NCI-H1092 treated with DMSO at 0.1 percent for 48 hours (cell line): ENCODE measurements at regions not wholly inside any gene's neighbourhood (a gene's known extent, or its start where the extent isn't known, plus 50 kb on each side); places are given as distances from the start of the nearest gene placed in this dataset.

ENCODE experiments used
- DNase-seq: peaks from one replicate; lab custom pipeline; 2025; lab: John Stamatoyannopoulos, UW

GRCh38 chr9:91066856-91067255 is 265.2 kb downstream of the SYK start:
- no peak for DNase-seq

GRCh38 chr9:91067306-91067860 is 265.8 kb downstream of the SYK start:
- no peak for DNase-seq

GRCh38 chr9:91071184-91071990 is 269.8 kb downstream of the SYK start:
- no peak for DNase-seq

GRCh38 chr9:91073049-91073810 is 271.6 kb downstream of the SYK start:
- DNase-seq, result peak; percentile 17

DNA sequence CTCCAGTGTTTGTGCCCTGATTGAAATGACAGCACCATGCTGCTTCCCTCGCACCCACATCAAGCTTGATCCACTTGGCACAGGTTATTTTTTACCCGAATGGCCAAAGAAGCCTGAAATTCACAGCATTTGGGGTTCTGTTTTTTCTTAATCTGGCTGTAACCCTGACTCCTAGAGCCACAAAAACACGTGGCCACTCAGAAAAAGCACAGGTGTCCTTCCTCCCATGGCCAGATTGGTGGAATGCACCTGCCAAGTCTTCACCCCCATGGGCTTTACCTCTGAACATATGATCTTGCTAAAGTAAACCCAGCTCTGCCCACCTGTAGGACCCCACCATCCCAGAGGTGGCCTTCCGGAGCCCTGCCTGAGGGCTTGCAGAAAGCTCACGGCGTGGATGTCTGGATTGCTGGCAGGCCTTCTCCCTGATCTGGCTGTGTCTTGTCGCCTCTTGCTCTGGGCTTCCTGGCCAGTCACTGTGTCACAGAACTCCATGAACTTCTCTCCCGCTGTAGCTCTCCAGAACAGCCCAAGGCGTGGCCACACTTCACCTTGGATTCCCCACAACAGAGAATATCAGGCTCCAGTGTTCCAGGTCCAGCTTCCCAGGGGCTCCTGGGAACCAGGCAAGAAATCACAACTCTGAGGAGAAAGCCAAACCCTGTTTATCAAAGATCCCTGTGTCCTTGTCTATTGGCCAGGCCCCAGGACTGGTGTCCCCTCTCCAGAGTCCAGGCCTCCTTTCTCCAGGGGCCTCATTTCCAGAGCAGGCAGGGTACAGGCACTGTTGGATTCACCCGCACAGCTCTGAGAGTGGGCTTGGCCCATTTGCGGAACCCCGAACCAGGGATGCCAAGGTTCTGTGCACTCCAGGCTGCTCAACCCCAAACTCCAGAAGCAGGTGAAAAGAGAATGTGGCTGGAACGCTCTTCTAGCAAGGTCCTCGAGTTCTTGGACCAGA is 272.5 kb downstream of the SYK start:
- DNase-seq, result no peak

GRCh38 chr9:91074866-91075265 is 273.2 kb downstream of the SYK start:
- no peak for DNase-seq

DNA sequence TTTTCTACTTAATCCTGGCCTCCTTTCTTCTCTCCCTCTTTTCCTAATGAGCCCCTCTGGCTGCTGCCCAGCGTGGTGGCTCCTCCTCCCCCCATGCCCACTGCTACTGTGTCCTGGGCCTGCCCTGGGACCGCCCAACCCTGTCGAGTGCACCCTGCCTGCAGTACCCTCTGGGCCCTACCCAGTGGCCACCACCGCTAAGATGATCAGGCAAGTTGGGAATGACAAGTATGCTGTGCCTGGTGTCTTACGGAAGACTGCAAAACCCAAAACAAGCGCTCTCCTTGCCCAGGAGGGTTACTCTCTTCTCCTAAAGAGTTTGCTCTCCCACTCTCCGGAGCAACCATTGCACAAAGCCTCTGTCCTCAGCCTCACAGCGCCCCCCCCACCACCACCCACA is 273.7 kb downstream of the SYK start:
- no peak for DNase-seq

- no peak for DNase-seq
Measured at GRCh38 chr9:91077624-91078368, 276.2 kb downstream of the SYK start.

- DNase-seq, result no peak
Measured at GRCh38 chr9:91078369-91078695, 276.7 kb downstream of the SYK start.

DNA sequence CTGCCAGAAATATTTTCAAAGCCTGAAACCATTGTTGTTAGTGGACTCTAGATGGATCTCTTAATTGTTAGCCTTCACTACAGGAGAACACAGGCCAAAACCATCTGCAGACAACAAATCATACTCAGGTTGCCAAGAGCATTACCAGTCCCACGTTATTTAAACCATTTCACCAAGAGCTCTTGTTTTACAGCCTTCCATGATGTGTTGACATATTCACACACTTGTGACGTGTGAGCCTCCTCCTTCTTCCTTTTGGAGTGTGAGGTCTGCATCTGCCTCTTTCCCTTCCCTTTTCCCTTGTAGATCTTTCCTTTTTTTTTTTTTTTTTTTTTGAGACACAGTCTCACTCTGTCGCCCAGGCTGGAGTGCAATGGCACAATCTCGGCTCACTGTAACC is 279.0 kb downstream of the AUH start:
- no peak for DNase-seq

DNA sequence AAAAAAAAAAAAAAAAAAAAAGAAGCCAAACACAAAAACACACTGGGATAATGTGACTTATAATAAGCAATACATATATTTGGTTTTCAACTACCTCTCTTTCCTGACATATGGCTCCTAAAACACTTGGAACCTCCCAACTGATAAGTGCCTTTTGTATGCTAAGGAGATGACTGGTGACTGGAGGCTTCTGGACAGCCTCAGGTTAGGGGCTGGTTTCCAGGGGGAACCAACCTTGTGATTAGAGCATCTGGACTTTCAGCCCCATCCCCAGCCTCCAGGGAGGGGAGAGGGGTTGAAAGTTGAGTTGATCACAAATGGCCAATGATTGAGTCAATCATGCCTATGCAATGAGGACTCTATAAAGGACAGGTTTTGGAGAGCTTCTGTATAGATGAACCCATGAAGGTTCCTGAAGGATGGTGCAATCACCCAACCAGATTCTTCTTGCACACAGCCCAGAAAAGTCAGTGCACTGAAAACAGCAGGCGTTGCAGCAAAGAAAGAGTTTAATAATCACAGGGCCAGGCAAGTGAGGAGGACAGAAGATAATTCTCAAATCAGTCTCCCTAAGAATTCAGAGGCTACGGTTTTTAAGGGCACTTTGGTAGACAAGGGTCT is 276.7 kb downstream of the AUH start:
- no peak for DNase-seq

- DNase-seq, result no peak
Measured at GRCh38 chr9:91085517-91086291, 276.0 kb downstream of the AUH start.

- no peak for DNase-seq
Measured at GRCh38 chr9:91086657-91087461, 274.9 kb downstream of the AUH start.

- no peak for DNase-seq
Measured at GRCh38 chr9:91087462-91087759, 274.3 kb downstream of the AUH start.

DNA sequence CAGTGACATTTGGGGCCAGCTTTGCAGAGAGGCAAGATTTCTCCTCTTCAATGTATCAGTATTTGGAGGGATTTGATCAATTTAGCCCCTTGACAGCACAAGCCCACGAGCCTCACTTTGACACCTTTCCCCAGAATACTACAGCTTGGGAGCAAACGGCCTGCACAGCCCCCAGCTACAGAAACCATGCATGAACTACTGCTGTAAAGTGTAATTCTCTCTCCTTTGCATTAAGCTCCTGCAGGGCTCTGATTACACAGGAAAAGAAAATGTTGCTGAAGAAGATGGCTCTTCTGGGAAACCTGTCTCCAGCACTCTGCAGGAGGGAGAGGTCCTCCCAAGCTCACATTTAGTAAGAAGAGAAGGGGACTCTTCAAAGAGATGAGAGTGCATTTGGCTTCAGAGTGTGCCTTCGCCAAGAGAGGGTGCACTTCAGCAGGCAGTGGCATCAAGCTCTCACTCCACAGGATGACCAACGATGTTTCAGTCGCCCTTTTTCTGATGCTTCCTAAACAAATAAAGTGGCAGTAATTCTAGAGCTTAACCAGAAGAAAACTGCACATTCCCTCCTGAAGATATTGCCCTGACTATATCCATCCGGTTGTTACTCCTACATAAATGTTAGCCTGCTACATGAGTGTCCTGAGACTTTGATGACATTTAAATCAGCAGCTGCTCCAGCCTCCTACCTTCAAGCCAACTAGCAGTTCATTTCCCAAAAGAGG is 272.2 kb downstream of the AUH start:
- DNase-seq, result peak; percentile 42

- no peak for DNase-seq
Measured at GRCh38 chr9:91090130-91090410, 271.6 kb downstream of the AUH start.

DNA sequence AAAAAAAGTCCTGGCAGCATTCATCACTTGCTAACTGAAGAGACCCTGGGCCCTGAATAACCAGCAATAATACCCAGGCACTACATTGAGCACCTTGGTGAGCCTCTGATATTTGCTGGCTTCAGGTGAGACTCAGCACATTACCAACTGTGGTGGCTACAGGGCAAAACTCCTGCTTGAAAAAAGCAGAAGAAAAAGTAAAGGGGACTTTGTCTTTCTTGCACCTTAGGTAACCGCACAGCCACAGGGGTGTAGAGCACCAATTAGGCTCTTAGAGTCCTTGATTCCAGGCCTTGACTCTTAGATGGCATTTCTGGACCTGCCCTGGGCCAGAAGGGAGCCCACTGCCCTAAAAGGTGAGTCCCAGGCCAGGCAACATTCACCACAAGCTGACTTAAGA is 269.5 kb downstream of the AUH start:
- DNase-seq, result no peak

DNA sequence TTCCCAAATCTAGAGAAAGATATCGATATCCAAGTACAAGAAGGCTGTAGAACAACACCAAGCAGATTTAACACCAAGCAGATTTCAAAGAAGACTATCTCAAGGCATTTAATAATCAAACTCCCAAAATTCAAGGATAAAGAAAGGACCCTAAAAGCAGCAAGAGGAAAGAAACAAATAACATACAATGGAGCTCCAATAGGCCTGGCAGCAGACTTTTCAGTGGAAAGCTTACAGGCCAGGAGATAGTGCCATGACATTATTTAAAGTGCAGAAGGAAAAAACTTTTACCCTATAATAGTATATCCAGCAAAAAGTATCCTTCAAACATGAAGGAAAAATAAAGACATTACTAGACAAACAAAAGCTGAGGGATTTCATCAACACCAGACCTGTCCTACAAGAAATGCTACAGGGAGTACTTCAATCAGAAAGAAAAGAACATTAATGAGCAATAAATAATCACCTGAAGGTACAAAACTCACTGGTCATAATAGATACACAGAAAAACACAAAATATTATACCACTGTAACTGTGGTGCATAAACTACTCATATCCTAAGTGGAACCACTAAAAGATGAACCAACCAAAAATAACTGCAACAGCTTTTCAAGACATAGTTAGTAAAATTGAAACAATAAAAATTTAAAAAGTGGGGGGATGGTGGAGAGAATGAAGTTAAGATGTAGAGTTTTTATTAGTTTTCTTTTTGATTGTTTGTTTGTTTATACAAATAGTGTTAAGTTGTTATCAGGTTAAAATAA is 267.2 kb downstream of the AUH start:
- no peak for DNase-seq
